HG03520 (cell line): ENCODE measurements at regions not wholly inside any gene's neighbourhood (a gene's known extent, or its start where the extent isn't known, plus 50 kb on each side); places are given as distances from the start of the nearest gene placed in this dataset.

ENCODE experiments used
- ATAC-seq: cut with Tn5 transposase; IDR thresholded peaks from one replicate; pipeline ENCODE4 v1.9.1; 2021; ENCODE audit warnings: mild to moderate bottlenecking, moderate library complexity; ENCODE audit not compliant: unreplicated experiment

DNA sequence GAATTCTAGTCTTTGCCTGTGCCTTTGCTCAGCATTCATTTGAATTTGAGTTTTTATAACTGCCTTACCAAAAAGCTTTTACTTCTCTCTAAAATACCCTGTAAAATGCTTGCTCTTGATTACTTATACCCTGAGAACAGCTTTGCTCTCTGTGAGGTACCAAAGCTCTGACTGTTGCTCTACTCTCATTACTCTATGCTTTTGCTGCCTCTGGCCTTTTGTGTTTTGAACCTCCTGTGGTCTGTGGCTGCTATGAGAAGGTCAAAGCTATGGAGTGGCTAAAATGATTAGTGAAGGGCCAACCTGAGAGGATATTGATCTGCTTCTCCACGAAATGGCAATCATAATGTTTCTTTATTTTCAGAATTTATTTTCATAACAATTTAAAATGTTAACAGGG, 375.6 kb upstream of the IMPG1 start:
- ATAC-seq = no peak

DNA sequence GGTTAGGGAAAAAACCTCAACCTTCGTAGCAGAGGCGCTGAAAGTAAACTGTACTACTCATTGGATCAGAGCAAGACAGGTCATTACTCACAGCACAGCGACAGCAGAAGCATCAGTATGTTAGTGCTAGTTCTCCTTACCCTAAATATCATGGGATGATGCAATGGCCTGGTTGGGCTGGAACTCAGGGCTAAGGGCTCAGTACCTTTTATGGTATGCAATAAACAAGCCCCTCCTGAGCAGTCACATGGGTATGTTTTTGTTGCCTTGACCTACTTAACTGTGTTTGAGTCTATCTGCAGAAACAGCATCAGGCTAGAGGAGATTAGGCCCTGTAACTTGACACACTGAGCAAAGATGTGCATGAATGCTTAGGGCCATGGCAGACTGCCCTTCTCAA, 369.4 kb upstream of the IMPG1 start:
- no peak for ATAC-seq

DNA sequence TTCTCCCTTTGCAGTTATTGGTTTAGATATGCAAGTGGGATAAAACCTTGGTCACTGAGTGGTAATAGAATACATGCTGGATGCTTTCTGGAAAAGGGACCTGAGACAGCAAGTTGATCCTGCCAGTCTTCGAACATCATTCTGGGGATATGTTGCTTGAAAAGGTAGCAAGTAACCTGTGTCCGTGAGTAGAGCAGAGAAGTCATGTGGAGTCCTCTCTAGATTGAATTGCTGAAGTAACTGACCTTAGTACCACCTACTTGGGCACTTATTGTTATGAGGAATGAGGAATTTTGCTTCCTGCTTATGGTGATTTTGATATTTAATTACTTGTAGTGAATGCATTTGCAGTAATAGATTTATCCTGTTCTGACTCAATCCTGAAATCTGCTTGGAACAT, 367.3 kb upstream of the IMPG1 start:
- ATAC-seq = no peak

DNA sequence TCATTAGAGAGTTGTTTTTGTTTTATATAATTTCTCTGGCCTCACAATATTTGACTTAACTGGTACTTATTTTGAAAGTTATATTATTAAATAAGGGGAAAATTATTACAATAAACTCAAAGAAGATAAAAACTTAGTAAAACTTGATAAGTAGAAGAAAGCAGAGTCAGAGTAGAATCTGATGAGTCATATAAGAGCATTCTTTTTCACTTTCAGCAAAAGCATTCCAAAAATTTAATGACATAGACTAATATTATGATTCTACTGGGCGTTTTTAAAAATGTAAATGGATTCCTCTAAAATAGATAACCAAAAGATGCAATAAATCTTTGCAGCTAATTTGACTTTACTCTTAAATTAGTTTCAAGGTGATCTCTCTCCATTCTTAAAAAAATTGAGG, 366.3 kb upstream of the IMPG1 start:
- ATAC-seq = no peak

DNA sequence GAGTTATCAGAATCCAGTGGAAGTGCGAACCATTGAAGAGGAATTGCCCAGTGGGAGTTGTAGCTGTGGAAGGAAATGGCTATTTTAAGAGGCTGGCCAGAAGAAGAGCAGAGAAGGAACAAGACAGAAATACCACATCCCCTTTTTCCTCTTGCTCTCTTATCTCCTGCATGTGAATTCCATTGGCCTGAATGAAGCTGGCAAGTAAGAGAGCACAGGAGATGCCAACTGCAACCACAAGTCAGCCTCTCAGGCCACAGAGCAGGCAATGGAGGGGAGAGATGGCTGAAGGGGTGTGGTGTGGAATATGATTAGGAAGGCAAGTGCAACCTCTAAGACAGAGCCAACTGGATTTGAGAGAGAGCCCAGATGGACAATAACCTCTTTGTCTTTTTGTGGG, 362.7 kb upstream of the IMPG1 start:
- no peak for ATAC-seq

DNA sequence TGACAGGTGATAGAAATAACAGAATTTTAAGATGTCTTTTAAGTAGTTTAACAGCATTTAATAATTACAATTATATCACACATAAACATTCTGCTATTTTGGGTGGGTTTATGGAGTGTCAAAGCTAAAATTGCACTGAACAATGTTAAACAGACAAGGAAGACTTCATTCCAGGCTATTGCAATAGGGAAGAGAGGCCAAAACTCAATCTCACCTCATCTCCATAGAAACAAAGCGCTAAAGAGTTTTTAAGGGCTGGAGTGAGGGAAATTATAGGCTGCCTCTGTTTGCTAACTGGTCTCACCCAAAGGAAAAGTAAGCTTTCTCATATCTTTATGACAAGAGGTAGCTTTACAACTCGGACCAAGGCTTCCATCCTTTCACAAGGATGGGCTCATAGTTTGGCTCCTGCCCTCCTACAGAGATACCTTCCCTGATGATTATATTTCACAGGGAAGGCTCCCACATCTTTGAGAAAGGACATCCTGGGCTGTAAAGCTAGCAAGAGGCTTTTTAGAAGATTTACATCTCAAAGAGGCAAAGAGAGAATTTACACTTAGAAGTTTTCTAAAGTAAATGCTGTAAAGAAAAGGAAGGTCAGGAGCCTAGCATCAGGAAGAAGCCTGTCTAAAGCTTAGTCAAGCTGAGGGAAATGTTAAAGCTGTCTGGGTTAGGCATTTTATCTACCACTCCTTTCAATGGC, 350.2 kb upstream of the IMPG1 start:
- no peak for ATAC-seq

DNA sequence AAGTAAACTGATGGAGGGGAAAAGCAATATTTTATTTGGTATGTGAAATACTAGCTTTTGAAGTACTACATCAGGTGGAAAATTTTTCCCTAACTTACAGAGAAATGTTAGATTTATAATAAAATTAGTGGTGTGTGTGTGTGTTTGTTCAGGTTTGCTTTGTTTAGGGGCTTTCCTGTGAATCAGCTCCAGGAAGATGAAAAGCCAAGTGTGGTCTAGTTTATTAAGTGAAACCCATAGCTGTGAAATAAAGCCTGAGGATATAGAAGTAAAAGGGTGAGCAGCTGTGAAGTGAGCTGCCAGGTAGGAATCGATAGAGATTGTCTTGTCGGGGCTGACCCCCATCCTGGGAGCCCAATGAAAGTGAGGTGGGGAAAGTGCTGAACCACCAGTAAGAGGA, 347.6 kb upstream of the IMPG1 start:
- ATAC-seq = no peak

DNA sequence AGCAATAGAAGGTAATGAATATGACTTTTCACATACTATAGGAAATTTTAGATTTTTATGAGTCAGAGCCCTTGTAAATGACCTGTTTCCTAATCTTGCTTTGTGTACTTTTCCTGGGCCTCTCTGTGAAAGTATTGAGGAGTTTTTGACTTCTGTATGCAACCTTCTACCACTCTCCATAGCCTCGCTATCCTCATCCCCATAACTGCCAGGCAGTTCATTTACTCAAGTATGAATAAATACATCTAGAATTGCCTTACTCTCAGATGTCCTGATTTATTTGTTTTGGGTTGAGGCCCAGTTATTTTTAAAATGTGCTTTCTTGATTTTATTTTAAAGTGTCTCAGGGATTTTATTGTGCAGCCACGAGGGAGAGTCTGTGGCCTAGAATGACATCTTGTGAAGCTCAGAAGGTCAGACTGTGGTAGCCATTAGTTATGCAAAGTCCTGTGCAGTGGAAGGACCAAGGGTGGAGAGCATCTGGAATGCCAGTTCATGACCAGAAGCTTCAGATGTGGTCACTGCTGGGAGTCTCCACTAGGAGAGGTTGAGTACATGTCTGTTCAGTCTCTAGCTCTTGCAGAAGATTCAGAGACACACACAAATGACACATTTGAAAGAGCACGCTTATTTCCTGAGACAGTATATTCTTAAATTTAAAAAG, 346.2 kb upstream of the IMPG1 start:
- ATAC-seq = no peak

DNA sequence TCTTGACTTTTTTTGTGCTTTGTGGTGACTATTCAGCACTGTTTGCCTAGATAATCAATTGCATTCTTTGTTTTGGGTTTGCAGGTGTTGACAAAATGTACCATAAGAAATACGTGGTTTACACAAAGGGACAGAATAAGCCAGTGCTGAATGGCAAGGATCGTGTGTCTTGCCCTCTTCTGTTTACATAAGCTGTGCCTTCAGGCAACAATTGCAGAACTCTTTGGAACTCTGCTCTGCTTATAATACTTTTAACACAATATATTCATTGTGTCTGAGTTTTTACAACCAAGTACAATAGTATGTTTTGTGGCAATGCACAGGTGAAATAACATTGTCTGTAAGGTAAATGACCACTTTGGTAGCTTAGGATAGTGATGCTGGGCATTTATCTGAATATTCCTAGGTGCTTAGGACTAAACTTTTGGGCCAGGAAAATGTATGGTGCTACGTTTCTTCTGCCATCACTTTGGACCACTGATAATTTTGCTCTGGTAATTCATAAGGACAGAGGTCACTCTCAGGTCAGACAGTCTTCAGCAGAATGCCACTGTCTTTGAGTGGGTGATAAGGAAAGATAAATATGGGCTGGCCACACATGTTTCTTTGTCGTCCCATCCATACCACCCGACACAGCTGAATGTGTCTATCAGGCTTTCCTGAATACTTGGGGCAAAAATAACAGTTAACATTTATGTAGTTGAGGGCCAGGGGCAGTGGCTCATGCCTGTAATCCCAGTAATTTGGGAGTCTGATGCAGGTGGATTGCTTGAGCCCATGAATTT, 344.6 kb upstream of the IMPG1 start:
- ATAC-seq = no peak

DNA sequence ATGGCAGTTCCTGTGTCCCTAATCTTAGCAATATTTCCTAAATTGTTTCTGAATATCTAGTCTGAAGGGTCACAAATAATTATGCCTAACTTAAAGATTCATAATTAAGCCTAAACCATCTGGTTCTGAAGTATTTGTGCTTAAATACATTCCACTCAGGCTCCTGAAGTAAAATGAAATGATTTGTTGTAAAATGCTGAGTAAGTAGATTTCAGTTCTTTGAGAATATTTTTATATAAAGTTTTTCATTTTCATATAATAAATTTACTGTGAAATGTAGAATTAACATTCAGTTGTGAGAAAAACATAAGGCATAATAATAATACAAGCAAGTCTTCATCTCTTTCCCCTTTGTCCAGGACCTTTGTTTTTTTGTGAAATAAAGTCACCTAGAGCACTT, 330.6 kb upstream of the IMPG1 start:
- no peak for ATAC-seq

DNA sequence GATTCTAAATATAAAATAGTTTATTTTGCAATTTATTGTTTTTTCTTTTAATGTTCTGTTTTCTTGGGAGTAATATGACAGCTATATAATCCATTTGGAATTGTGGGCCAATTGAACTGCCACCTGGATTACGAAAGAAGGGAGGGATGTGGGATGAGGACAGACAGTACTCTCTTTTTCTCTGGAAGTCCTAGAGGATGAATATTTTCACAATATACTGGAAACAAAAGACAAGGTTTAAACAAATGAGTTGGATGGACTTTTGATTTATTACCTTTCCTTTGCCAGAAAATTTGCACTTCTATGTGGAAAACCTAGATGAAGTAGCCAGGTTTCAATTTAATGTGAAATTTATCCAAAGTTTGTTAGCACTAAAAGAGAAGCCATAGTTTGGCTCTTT, 325.5 kb upstream of the IMPG1 start:
- no peak for ATAC-seq

DNA sequence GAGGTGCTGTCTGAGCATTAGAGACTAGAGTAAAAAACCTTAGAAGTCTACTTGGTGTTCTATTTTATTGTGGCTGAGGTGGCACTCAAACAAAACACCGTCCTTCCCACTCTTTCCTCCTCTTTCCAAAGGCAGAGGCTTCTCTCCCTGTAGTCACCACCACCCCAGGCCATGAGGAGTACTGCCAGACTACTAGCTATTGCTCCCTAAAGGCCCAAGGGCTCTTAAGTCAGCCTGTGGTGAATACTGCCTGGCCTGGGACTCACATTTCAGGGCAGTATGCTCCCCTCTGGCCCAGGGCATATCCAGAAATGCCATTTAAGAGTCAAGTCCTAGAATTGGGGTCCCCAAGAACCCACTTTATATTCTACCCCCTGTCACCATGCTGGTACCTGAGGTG, 309.7 kb upstream of the IMPG1 start:
- ATAC-seq = no peak

DNA sequence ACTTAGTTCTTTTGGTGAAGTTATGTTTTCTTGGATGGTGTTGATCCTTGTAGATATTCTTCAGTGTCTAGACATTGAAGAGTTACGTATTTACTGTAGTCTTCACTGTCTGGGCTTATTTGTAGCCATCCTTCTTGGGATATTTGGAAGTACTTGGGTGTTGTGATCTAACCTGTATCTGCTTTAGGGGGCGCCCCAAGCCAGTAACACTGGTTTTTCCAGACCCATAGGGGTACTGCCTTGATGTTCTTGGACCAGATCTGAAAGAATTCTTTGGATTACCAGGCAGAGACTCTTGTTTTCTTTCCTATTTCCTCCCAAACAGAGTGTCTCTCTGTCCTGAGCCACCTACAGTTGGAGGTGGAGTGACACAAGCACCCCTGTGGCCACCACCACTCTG, 309.1 kb upstream of the IMPG1 start:
- ATAC-seq = no peak

DNA sequence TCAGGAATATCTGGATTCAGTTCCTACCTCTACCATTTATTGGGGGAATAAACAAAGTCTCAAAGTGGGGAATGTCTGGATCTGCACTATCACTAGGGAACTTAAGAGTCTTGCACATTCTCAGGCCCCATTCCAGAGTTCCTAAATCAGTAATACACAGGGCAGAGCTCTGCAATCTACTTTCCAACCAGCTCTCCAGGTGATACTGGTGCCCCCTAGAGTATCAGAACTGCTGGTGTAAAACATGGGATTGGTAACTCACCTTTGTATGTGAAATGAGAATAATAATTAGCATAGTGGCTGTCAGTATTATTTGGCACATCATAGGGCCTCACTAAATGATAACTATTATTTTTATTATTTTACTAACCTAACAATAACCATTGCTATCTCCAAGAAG, 278.8 kb upstream of the IMPG1 start:
- ATAC-seq = no peak

DNA sequence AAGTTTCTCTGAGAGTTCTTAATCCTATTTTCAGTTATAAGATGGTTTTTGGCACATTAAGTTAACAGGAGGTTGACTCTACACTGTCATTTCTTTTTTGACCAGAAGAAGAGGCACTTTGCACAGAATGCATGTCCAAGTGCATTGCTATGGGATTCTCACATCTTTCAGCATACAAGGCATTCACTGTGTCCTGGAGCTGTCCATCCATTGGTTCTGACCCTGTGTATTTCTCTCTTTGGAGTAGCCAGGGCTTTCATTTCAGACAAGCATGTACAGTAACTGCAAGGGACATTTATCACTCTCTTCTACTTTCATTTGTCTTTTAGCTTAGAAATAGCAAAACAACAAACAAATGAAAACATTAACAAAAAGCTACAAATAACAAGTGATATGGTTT, 275.1 kb upstream of the IMPG1 start:
- no peak for ATAC-seq

DNA sequence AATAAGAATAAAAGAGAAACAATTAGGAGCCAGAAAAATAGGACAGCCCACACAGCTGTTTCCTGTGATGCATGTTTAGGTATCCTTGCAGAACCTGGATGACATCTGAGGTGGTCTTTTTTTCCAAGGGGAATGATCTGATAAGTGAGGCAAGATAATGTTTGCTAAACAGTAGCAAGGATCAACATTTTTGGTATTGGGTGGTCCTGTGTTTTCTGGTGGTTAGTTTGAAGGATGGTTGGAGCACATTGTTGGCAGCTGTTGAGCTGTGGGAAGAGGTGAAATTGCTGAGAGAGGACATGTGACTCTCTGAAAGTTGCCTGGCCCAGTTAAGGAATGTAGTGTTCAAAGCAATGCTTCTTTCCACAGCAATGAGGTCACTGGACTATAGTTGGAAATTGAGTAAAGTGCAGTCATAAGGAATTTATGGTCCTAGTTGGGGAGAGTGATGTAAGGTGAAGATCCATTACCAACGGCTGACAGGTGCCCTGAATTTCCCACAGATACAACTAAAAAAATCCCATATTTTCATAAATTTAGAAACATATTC, 270.2 kb upstream of the IMPG1 start:
- ATAC-seq = no peak

DNA sequence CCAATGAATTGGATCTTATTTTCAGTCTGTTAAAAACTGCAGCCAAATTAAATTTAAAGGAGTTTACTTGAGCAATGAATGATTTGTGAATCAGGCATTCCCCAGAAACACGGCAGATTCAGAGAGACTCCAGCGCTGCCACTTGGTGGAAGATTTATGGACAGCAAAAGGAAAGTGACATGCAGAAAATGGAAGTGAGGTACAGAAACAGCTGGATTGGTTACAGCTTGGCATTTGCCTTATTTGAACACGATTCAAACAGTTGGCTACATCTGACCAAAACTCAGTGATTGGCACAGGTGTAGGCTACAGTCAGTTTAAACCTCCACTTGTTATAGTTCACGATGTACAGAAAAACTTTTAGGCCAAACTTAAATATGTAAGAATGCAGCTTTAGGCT, 257.6 kb upstream of the IMPG1 start:
- no peak for ATAC-seq

DNA sequence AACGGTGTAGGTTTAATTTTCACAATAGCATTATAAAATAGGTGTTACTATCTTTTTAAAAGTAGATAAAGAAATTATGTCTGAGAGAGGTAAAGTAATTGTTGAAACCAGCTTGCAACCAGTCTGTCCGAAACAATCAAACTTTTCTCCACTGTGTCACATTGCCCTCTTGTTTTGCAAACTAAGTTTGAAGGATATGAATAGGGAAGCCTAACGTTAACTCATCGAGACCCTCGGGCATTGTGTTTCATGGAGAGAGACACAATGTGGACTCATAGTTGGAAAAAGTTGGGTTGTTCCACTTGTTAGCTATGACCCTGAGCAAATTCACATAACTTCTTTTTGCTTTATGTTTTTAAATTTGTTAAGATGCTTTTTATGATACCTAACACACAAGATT, 254.4 kb upstream of the IMPG1 start:
- ATAC-seq = no peak
